LHCN-M2 (cell line): ENCODE measurements at regions not wholly inside any gene's neighbourhood (a gene's known extent, or its start where the extent isn't known, plus 50 kb on each side); places are given as distances from the start of the nearest gene placed in this dataset.
"Not testable (repeated sequence)": the region's sequence is repeated elsewhere in the genome, so short reads cannot be mapped to it uniquely, and the experiment has no call there.

ENCODE experiments used
- DNase-seq: peaks from one replicate; pipeline ENCODE4 v3.0.0-alpha.2; 2012; ENCODE audit warnings: low read depth

DNA sequence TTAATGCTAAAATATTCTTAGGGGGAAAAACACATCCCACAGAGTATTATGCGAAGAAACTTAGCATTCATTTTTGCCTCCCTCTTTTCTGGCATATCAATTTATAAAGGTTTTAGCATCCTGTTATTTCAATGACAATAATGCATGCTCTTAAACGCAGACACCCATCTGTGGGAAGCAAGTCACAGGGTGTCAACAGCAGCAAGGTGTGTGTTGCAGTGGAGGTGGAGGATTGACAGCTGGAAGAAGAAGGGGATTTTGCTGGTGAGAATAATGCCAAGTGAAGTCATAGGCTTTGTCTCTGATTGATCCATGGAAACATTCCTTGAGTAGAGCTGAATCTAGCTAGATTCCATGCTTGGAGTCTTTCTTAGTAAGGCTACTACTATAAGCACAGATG lies 498.1 kb downstream of the NPIPA7 start:
- no peak for DNase-seq

DNA sequence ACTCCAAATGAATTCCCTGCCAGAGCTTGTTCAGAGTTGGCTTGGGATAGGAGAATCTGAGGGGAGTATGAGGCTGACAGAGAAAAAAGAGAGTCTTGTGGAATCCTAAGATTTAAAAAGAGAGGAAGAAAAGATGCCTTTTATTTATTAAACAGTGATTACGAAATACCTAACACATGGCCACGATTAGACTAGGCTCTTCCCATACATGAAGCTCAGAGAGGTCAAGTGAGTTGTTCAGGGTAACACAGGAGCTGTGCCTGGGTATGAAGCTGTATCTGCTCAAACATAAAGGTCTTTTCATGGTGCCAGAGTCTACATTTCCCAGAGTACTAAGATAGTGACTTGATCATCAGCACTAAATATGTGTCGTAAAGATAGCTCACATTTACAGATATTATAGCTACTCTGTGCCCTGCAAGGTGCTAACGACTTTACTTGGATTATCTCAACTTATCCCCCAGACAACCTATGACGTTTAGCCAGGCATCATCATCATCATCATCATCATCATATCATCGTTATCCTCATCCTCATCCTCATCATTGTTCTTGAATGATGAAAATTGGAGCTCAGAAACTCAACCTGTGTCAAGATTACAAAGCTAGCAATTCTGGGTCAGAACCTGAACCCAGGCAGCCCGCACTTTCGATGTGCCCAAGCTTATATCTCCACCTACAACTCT lies 500.8 kb downstream of the NPIPA7 start:
- DNase-seq = no peak

DNA sequence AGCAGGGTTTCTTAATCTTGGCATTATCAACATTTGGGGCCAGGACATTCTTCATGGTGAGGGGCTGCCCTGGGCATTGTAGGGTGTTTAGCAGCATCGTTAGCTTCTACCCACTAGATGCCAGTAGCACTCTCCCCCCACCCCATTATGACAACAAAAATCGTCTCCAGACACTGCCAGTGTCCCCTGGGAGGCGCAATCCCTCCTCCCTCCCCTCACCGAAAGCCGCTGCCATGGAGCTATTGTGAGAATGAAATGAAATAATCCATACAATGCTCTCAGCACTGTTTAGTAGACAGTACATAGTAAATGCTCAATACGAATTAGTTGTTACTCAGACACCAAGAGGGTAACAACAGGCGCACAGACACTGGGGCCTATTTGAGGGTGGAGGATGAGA lies 502.9 kb downstream of the NPIPA7 start:
- DNase-seq = no peak

DNA sequence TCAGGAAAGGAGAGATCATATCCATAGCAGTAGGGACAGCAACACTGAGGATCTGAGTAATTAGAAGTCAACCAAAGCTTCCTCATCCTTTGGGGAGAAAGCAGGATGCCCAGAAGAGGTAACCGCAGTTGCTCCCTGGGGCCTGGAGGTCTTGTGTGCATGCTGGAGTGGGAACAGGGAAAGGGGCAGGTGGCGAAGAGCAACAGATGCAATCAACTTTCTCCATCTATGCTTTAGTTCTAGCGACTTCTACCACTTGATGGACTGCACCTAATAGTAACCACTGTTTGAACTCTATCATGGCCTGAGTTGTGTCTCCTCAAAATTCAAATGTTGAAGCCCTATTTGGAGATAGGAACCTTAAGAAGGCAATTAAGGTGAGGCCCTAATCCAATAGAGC lies 503.8 kb downstream of the NPIPA7 start:
- DNase-seq = no peak

DNA sequence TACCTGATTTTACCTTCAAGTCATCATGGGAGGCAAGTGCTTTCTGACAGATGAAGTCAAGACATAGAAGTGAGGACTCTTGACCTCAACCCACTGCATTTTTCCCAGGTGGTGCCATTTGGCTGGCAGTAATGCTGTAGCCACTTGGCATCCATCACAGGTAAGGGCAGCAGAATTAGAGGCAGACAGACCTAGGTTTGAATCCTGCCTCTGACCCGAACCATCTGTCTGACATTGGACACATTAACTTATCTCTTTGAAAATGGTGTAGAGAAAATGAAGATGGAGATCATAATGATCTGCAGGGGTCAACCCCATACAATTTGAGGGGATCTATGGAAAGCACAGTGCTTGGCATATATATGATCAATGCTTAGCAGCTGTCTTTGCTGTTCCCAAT lies 505.5 kb downstream of the NPIPA7 start:
- no peak for DNase-seq

- no peak for DNase-seq
These were observed 508.3 kb downstream of the NPIPA7 start for GRCh38 chr16:16887193-16887592.

DNA sequence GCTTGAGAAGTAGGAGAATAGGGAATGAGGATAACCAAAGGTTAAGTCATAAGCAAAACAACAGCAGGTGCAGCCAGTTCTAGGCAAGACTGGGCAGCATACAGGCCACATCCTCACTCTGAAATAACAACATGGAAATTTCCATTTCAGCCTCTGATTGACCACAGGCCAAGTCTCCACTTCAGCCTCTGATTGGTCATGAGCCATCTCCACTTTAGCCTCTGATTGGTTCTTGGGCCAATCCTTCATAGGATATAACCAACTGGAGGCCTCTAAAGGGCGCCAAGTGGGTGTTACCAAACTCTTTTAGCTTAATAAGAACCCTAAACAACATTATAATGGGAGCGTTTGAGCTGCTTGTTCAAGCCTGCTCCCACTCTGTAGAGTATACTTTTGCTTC lies 512.0 kb downstream of the NPIPA7 start:
- DNase-seq = no peak

DNA sequence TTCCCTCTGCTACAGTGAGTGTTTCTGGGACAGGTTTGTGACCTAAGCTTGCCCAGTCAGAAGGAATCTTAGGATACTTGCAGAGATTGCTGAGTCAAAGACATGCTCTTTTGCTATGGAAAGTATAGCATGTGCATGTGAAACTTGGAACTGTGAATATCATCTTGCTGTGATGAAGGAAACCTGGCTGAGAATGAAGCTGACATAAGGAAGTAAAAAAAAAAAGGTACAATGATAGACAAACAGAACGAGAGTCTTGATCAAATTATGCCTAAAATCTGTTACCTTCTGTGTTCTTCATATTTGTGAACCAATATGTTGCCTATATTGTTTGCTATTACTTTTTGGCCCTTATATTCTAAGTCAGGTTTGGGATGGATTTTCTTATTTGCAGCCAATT lies 525.7 kb downstream of the NPIPA7 start:
- no peak for DNase-seq

DNA sequence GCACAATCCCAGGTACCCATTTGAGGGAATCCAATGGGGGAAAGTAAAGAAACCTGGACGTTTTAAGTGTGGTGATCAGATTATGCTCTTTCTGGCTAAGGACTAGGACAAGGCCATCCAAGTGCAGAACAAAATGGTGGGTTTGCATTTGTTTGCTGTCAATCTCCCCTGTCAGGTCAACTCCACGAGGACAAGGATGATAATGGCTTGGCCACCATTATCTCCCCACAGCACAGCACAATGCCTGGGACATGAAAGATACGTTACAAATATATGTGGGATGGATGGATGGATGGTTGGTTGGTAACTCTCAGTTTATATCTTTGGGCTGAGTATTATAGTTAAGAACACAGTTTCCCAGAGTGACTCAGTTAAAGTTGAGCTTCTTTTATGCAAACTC lies 526.9 kb downstream of the NPIPA7 start:
- DNase-seq = no peak

GRCh38 chr16:16907089-16907488 lies 528.1 kb downstream of the NPIPA7 start:
- no peak for DNase-seq

- no peak for DNase-seq
These were observed 529.1 kb downstream of the NPIPA7 start for GRCh38 chr16:16908077-16908476.

- no peak for DNase-seq
These were observed 530.2 kb downstream of the NPIPA7 start for GRCh38 chr16:16909126-16909525.

DNA sequence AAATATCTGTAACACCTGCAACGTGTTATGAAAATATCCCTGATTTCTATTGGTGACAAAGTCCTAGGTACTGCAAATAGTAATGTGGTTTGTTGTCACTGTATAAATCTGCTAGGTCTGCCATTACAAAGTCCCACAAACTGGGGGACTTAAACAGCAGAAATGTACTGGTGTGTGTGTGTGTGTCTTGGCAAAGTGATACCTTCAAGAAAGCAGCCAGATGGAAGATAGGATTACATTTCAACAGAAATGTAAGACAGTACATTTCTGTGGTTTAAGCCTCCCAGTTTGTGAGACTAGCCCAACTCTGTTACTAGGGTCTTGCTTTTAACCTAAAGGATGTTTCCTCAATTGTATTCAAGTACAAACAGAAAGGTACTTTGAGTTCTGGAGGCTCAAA lies 531.7 kb downstream of the NPIPA7 start:
- DNase-seq = no peak

DNA sequence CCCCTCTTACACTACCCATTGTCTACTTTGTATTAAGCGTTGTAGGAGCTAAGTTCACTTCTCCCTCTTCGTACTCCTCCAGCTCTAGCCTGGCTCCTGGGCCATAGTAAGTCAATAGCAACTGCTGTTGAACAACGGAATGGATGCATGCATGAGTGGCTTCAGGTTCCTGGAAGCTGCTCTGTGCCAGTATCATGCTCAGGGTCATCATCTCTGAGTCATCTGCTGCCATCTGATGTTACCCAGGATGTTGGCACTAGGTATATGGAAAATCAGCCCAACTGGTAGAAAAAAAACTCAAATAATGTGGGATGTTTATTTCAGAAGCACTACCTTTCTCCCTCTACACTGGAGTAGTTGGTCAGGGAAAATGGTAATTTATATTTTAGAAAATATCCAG lies 536.8 kb downstream of the NPIPA7 start:
- DNase-seq = no peak

DNA sequence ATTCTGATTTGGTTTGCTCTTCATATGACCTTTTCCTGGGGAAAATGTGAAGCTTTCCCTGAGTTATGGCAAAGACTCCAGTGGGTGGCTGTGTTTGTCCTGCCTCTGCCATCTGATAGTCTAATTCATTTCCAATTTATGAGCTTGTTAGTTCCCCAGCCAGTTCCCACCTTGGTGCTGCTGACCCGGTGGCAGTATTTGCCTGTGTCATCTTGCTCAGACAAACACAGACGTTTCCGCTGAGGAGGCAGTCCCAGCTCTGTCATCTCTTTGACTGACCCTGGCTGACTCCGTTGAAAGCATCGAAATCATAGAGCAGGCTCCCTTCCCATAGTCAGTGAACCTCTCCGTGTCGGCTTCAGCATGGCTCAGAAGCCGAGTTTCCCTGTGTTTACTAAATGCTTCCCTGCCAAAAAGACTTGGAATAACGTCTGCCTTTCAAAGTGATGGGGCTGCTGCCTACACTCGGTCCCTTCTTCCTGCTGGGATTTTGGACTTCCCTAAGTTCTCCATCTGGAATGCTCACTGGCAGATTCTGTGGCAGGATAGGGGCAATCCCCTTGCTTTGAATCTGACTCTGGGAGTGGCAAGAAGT lies 538.3 kb downstream of the NPIPA7 start:
- no peak for DNase-seq

DNA sequence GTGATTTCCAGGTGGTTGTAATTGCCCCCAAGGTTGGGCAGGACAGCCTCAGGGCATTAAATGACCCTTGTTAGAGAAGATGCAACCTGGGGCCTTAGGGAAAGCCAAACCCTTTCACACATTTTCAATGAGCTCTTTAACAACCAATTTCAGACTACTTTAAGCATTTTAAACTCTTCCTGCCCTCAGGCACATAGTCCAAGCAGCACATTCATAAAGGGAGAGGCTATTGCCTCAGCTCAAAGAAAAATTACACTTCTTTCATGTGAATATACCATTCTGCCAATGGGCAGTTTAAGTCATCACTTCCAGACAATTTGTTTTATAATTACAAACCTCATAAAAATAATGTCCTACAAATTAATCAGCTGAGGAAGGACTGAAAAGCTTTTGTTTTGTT lies 544.5 kb downstream of the NPIPA7 start:
- no peak for DNase-seq

DNA sequence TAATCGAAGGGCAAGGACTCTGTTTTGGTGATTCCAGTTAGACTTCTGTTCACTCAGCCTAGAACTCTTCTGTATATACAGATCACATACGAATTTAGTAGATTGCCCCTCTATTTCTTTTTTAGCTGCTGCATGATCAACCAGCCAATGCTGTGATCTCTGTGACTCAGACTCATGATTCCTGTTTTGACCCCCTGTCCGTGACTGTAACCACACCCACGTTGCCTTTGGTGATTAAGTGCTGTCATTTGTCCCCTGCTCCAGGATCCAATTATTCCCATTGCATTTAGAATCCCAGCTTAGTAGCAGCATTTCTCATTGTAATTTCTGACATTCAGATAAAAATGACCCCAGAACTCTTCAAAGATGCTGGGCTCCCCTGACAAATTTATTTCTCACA lies 545.7 kb downstream of the NPIPA7 start:
- no peak for DNase-seq

DNA sequence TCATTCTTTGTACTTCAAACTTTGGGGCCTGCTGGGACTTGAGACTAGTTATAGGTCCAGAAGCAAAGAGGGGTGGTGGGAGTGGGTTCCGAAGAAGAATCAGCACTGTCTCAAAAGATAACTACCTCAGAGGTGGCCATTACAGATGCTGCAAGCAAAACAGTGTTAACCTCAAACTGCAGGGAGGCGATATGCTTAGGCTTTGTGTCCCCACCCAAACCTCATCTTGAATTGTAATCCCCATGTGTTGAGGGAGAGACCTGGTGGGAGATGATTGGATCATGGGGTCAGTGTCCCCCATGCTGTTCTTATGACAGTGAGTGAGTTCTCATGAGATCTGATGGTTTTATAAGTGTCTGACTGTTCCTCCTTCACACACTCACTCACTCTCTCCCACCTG lies 545.3 kb downstream of the XYLT1 start:
- no peak for DNase-seq

GRCh38 chr16:16928532-16929109 lies 542.1 kb downstream of the XYLT1 start:
- DNase-seq = no peak

DNA sequence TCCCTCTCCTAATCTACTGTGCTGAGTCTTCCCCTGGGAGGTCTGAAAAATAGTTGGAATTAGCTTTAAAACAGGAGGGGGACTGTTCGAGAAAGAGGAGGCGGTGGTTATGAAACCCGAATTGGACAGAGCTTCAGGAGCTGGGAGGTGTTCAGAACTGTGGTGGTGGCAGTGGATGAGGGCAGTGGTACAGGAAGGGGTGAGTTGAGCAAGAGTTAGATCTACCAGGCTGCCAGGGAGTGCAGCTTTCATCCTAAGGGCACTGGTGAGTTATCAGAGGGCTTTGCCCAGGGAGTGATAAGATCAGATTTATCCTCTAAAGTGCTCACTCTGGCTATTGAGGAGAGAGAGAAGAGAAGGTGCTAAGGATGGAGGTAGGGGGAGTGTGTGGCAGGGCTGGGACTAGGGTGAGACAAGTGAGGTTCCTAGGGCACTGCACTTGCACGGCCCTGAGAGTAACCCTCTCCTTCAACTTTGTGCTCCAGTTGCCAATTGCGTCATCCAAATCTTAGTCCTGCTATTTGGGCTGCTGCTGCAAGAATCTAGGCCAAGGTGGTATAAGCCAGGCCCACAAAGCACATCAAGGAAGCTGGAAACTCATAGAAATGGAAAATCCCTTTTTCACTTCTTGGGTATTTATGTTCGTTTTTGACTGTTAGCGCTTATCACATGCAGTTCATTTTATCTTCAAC lies 540.3 kb downstream of the XYLT1 start:
- DNase-seq = no peak

GRCh38 chr16:16933861-16934260 lies 536.9 kb downstream of the XYLT1 start:
- no peak for DNase-seq

DNA sequence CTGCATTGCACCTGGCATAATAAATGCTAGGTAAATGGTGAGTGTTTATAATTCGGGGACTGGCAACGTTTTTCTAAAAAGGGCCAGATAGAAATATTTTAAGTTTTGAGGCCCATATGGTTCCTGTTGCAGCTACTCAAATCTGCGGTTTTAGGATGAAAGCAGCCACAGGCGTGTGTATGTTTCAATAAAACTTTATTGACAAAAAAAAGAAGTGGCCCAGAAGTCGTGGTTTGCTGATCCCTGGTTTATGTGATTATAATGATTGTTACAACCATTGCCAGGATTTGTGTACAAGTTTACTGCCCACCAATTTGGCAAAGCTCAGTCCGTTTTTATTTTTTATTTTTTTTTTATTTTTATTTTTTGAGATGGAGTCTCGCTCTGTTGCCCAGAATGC lies 536.1 kb downstream of the XYLT1 start:
- DNase-seq = no peak

DNA sequence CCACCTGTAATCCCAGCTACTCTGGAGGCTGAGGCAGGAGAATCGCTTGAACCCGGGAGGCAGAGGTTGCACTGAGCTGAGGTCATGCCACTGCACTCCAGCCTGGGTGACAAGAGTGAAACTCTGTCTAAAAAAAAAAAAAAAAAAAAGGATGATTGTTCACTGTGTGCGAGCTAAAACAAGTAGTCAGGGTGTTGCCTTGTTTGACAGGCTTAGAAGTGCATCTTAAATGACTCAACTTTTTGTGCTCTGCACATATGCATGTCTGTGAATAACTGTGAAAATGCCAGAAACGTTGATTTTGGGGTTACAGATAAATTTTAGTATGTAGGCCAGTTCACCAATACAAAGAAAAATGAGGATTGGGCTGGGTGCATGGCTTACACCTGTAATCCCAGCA lies 534.9 kb downstream of the XYLT1 start:
- not testable (repeated sequence) for DNase-seq
